ENCODE measurements at regions not wholly inside any gene's neighbourhood (a gene's known extent, or its start where the extent isn't known, plus 50 kb on each side); places are given as distances from the start of the nearest gene placed in this dataset.

- H3K27me3 ChIP-seq (ENCODE audit: insufficient read depth, low read length, poor library complexity, severe bottlenecking) = no peaks in the 10 kb centered on the region
- H3K4me3 ChIP-seq (ENCODE audit: low read length) = no peak overlapping the region
- Mint-ChIP-seq H3K27ac (no peak overlapping the region), H3K27me3 (no peaks in the 10 kb centered on the region), H3K9me3 (peaks cover 3 to 5% (median 4%) of the 10 kb centered on the region in 5 donors), H3K4me1 (no peaks in the 10 kb centered on the region), H3K36me3 (no peaks in the 10 kb centered on the region), H3K4me3 (no peak overlapping the region)
- no peak for DNase-seq
- H3K27ac ChIP-seq (ENCODE audit: low read depth, low read length) = no peak overlapping the region
- ChIA-PET CTCF (no interaction called here), POLR2A (no interaction called here)
- no peaks in the 10 kb centered on the region for H3K36me3 ChIP-seq (ENCODE audit: insufficient read depth, low read length)
- no peaks in the 10 kb centered on the region for H3K4me1 ChIP-seq (ENCODE audit: insufficient read depth, low read length)
- H3K9me3 ChIP-seq (ENCODE audit: low read length) = no peaks in the 10 kb centered on the region
Observed at GRCh38 chr5:4372481-4372880, 767.6 kb upstream of the ADAMTS16 start.

GRCh38 chr5:4373051-4373820, 766.9 kb upstream of the ADAMTS16 start:
- no peak overlapping the region for H3K4me3 ChIP-seq (ENCODE audit: low read length)
- ChIA-PET POLR2A (no interaction called here), CTCF (no interaction called here)
- H3K9me3 Mint-ChIP-seq = peaks cover 3 to 8% (median 5%) of the 10 kb centered on the region in 5 donors
- H3K4me3 Mint-ChIP-seq = no peak overlapping the region
- H3K27ac Mint-ChIP-seq = no peak overlapping the region
- DNase-seq = no peak
- H3K4me1 Mint-ChIP-seq = no peaks in the 10 kb centered on the region
- H3K27me3 ChIP-seq (ENCODE audit: insufficient read depth, low read length, poor library complexity, severe bottlenecking) = no peaks in the 10 kb centered on the region
- no peaks in the 10 kb centered on the region for H3K27me3 Mint-ChIP-seq
- H3K4me1 ChIP-seq (ENCODE audit: insufficient read depth, low read length) = no peaks in the 10 kb centered on the region
- no peak overlapping the region for H3K27ac ChIP-seq (ENCODE audit: low read depth, low read length)
- H3K9me3 ChIP-seq (ENCODE audit: low read length) = no peaks in the 10 kb centered on the region
- no peaks in the 10 kb centered on the region for H3K36me3 Mint-ChIP-seq
- no peaks in the 10 kb centered on the region for H3K36me3 ChIP-seq (ENCODE audit: insufficient read depth, low read length)

- ChIA-PET POLR2A (no interaction called here), CTCF (no interaction called here)
- Histone ChIP-seq H3K4me3 (ENCODE audit: low read length) (no peak overlapping the region), H3K27ac (ENCODE audit: low read depth, low read length) (no peak overlapping the region), H3K9me3 (ENCODE audit: low read length) (no peaks in the 10 kb centered on the region), H3K27me3 (ENCODE audit: insufficient read depth, low read length, poor library complexity, severe bottlenecking) (no peaks in the 10 kb centered on the region), H3K36me3 (ENCODE audit: insufficient read depth, low read length) (no peaks in the 10 kb centered on the region), H3K4me1 (ENCODE audit: insufficient read depth, low read length) (no peaks in the 10 kb centered on the region)
- Mint-ChIP-seq H3K4me3 (no peak overlapping the region), H3K9me3 (peaks cover 5 to 14% (median 8%) of the 10 kb centered on the region in 5 donors), H3K27me3 (no peaks in the 10 kb centered on the region), H3K4me1 (no peaks in the 10 kb centered on the region), H3K36me3 (no peaks in the 10 kb centered on the region), H3K27ac (no peak overlapping the region)
- DNase-seq = no peak
Observed at GRCh38 chr5:4374866-4375265, 765.3 kb upstream of the ADAMTS16 start.

- no peaks in the 10 kb centered on the region for H3K4me1 Mint-ChIP-seq
- no peaks in the 10 kb centered on the region for H3K27me3 ChIP-seq (ENCODE audit: insufficient read depth, low read length, poor library complexity, severe bottlenecking)
- ChIA-PET CTCF (no interaction called here), POLR2A (no interaction called here)
- H3K9me3 Mint-ChIP-seq = peaks cover 5 to 14% (median 10%) of the 10 kb centered on the region in 5 donors
- no peaks in the 10 kb centered on the region for H3K36me3 ChIP-seq (ENCODE audit: insufficient read depth, low read length)
- H3K36me3 Mint-ChIP-seq = no peaks in the 10 kb centered on the region
- H3K9me3 ChIP-seq (ENCODE audit: low read length) = no peaks in the 10 kb centered on the region
- no peak overlapping the region for H3K4me3 Mint-ChIP-seq
- no peak overlapping the region for H3K27ac Mint-ChIP-seq
- no peak overlapping the region for H3K4me3 ChIP-seq (ENCODE audit: low read length)
- no peaks in the 10 kb centered on the region for H3K27me3 Mint-ChIP-seq
- H3K4me1 ChIP-seq (ENCODE audit: insufficient read depth, low read length) = no peaks in the 10 kb centered on the region
- no peak for DNase-seq
- no peak overlapping the region for H3K27ac ChIP-seq (ENCODE audit: low read depth, low read length)
Observed at GRCh38 chr5:4375640-4376039, 764.5 kb upstream of the ADAMTS16 start.

GRCh38 chr5:4383102-4383501, 757.0 kb upstream of the ADAMTS16 start:
- Histone ChIP-seq H3K4me3 (ENCODE audit: low read length) (no peak overlapping the region), H3K27me3 (ENCODE audit: insufficient read depth, low read length, poor library complexity, severe bottlenecking) (no peaks in the 10 kb centered on the region), H3K27ac (ENCODE audit: low read depth, low read length) (no peak overlapping the region), H3K4me1 (ENCODE audit: insufficient read depth, low read length) (no peaks in the 10 kb centered on the region), H3K9me3 (ENCODE audit: low read length) (no peaks in the 10 kb centered on the region), H3K36me3 (ENCODE audit: insufficient read depth, low read length) (no peaks in the 10 kb centered on the region)
- Mint-ChIP-seq H3K4me3 (no peak overlapping the region), H3K4me1 (no peaks in the 10 kb centered on the region), H3K36me3 (no peaks in the 10 kb centered on the region), H3K27ac (no peak overlapping the region), H3K27me3 (no peaks in the 10 kb centered on the region), H3K9me3 (peaks cover 2 to 36% (median 15%) of the 10 kb centered on the region in 5 donors)
- ChIA-PET CTCF (no interaction called here), POLR2A (no interaction called here)
- DNase-seq = no peak

- Mint-ChIP-seq H3K36me3 (no peaks in the 10 kb centered on the region), H3K27ac (no peak overlapping the region), H3K27me3 (no peaks in the 10 kb centered on the region), H3K4me3 (no peak overlapping the region), H3K9me3 (peaks cover 4 to 36% (median 17%) of the 10 kb centered on the region in 5 donors), H3K4me1 (no peaks in the 10 kb centered on the region)
- H3K36me3 ChIP-seq (ENCODE audit: insufficient read depth, low read length) = no peaks in the 10 kb centered on the region
- no peaks in the 10 kb centered on the region for H3K27me3 ChIP-seq (ENCODE audit: insufficient read depth, low read length, poor library complexity, severe bottlenecking)
- H3K27ac ChIP-seq (ENCODE audit: low read depth, low read length) = no peak overlapping the region
- no peak overlapping the region for H3K4me3 ChIP-seq (ENCODE audit: low read length)
- no peaks in the 10 kb centered on the region for H3K9me3 ChIP-seq (ENCODE audit: low read length)
- no peaks in the 10 kb centered on the region for H3K4me1 ChIP-seq (ENCODE audit: insufficient read depth, low read length)
- ChIA-PET POLR2A (no interaction called here), CTCF (no interaction called here)
- DNase-seq = no peak
Observed at GRCh38 chr5:4383518-4384198, 756.5 kb upstream of the ADAMTS16 start.

- Mint-ChIP-seq H3K4me1 (no peaks in the 10 kb centered on the region), H3K27ac (no peak overlapping the region), H3K9me3 (peaks cover 0 to 32% (median 18%) of the 10 kb centered on the region in 5 donors), H3K36me3 (no peaks in the 10 kb centered on the region), H3K27me3 (no peaks in the 10 kb centered on the region), H3K4me3 (no peak overlapping the region)
- no peak overlapping the region for H3K4me3 ChIP-seq (ENCODE audit: low read length)
- no peaks in the 10 kb centered on the region for H3K9me3 ChIP-seq (ENCODE audit: low read length)
- no peak overlapping the region for H3K27ac ChIP-seq (ENCODE audit: low read depth, low read length)
- H3K4me1 ChIP-seq (ENCODE audit: insufficient read depth, low read length) = no peaks in the 10 kb centered on the region
- ChIA-PET POLR2A (no interaction called here), CTCF (no interaction called here)
- DNase-seq = no peak
- no peaks in the 10 kb centered on the region for H3K27me3 ChIP-seq (ENCODE audit: insufficient read depth, low read length, poor library complexity, severe bottlenecking)
- no peaks in the 10 kb centered on the region for H3K36me3 ChIP-seq (ENCODE audit: insufficient read depth, low read length)
Observed at GRCh38 chr5:4384649-4385048, 755.5 kb upstream of the ADAMTS16 start.

- Mint-ChIP-seq H3K36me3 (no peaks in the 10 kb centered on the region), H3K27me3 (no peaks in the 10 kb centered on the region), H3K4me3 (no peak overlapping the region), H3K9me3 (peaks cover 0 to 43% (median 10%) of the 10 kb centered on the region in 5 donors), H3K4me1 (no peaks in the 10 kb centered on the region), H3K27ac (no peak overlapping the region)
- no peaks in the 10 kb centered on the region for H3K36me3 ChIP-seq (ENCODE audit: insufficient read depth, low read length)
- POLR2A ChIA-PET = no interaction called here
- H3K4me1 ChIP-seq (ENCODE audit: insufficient read depth, low read length) = no peaks in the 10 kb centered on the region
- no peaks in the 10 kb centered on the region for H3K9me3 ChIP-seq (ENCODE audit: low read length)
- H3K27me3 ChIP-seq (ENCODE audit: insufficient read depth, low read length, poor library complexity, severe bottlenecking) = no peaks in the 10 kb centered on the region
- CTCF ChIA-PET = no interaction called here
- no peak overlapping the region for H3K4me3 ChIP-seq (ENCODE audit: low read length)
- H3K27ac ChIP-seq (ENCODE audit: low read depth, low read length) = no peak overlapping the region
- no peak for DNase-seq
Observed at GRCh38 chr5:4386152-4386551, 754.0 kb upstream of the ADAMTS16 start.

Measured in CD8-positive, alpha-beta memory T cell (primary cell).